Spleen (tissue), 11 donors: ENCODE measurements at regions not wholly inside any gene's neighbourhood (a gene's known extent, or its start where the extent isn't known, plus 50 kb on each side); places are given as distances from the start of the nearest gene placed in this dataset.

ENCODE experiments used
- DNase-seq: peaks from one replicate; pipeline ENCODE4 v3.0.0-alpha.2; 2020
- H3K27ac ChIP-seq, 8 donors: fragments of 200-600 bp; sonication (generic) in 7 of 8; 1 replicate in 4 of 8; 2 replicates in 4 of 8; pipeline versions ENCODE4 v1.5.0 to v1.8.0; 2016 to 2021; ENCODE audit warnings: inconsistent platforms in 4 of 8, mild to moderate bottlenecking in 4 of 8, moderate library complexity in 1 of 8
- H3K27me3 ChIP-seq, 7 donors: fragments of 200-600 bp; sonication (generic) in 6 of 7; replicated peaks in 1 of 7; 1 replicate in 4 of 7; 2 replicates in 3 of 7; pipeline versions ENCODE4 v1.5.0 to v1.8.0; 2016 to 2021; ENCODE audit warnings: inconsistent platforms in 3 of 7, mild to moderate bottlenecking in 1 of 7
- H3K36me3 ChIP-seq, 6 donors: fragments of 200-600 bp; sonication (generic) in 5 of 6; 1 replicate in 4 of 6; 2 replicates in 2 of 6; pipeline versions ENCODE4 v1.5.0 to v1.8.0; 2016 to 2021; ENCODE audit warnings: inconsistent platforms in 2 of 6
- H3K4me1 ChIP-seq, 6 donors: fragments of 200-600 bp; sonication (generic) in 5 of 6; 1 replicate in 3 of 6; 2 replicates in 3 of 6; pipeline versions ENCODE4 v1.5.0 to v1.8.0; 2016 to 2021; ENCODE audit warnings: inconsistent platforms in 3 of 6
- H3K4me3 ChIP-seq, 8 donors: fragments of 200-600 bp; sonication (generic) in 7 of 8; 1 replicate in 4 of 8; 2 replicates in 4 of 8; pipeline versions ENCODE4 v1.5.0 to v1.8.0; 2016 to 2021; ENCODE audit warnings: inconsistent platforms in 4 of 8, mild to moderate bottlenecking in 4 of 8, moderate library complexity in 2 of 8
- H3K9me3 ChIP-seq, 8 donors: fragments of 200-600 bp; sonication (generic) in 7 of 8; 1 replicate in 4 of 8; 2 replicates in 4 of 8; pipeline versions ENCODE4 v1.5.0 to v1.8.0; 2016 to 2021; ENCODE audit warnings: inconsistent platforms in 4 of 8
- POLR2A ChIP-seq, 3 donors: fragments of 450-650 bp; IDR thresholded peaks; one replicate each; pipeline ENCODE4 v1.5.1; 2017; ENCODE audit warnings: antibody characterized with exemption in 3 of 3, mild to moderate bottlenecking in 1 of 3
- POLR2AphosphoS5 ChIP-seq, 3 donors: sonication (generic); formaldehyde crosslinking; IDR thresholded peaks; one replicate each; pipeline ENCODE4 v1.5.1; 2017; ENCODE audit warnings: antibody characterized with exemption in 3 of 3
- WGBS, 5 donors: extraction: QIAGEN DNeasy Blood & Tissue Kit in 3 of 5; methylation state at CpG; one replicate each; pipeline versions ENCODE4 v1.1.5 to v1.1.7; 2013 to 2018; 5-methylcytosine and 5-hydroxymethylcytosine counted together
- intact Hi-C: fragments of 100-400 bp; cut with DNase I; formaldehyde crosslinking; loops from one replicate; pipeline ENCODE4 v1.15.0; 2023; ENCODE audit warnings: low total_unique reads
- TF ChIP-seq, protein P1 (sequence below), 11 experiments: fragments of 200-600 bp in 7 of 11; fragments of 450-650 bp in 4 of 11; sonication (generic) in 4 of 11; IDR thresholded peaks in 8 of 11; conservative IDR thresholded peaks in 3 of 11; 1 replicate in 7 of 11; 2 replicates in 4 of 11; pipeline versions ENCODE4 v1.4.0 to v1.8.0; 2016 to 2021; ENCODE audit warnings: antibody characterized with exemption in 11 of 11, inconsistent platforms in 4 of 11, mild to moderate bottlenecking in 1 of 11
- donor health status: healthy with polysubstance abuse.
- donor health status: DM: no; HTN: no; CAD: no; lungs with moderate emphysema.
- donor health status: DM: no; HTN: no; CAD: no.
- donor health status: Bipolar disorder and iron deficiency.
- donor health status: healthy.
- donor health status: DM: no; HTN: no; CAD: no.
- donor health status: DM: yes; HTN: yes; CAD: no.

DNA sequence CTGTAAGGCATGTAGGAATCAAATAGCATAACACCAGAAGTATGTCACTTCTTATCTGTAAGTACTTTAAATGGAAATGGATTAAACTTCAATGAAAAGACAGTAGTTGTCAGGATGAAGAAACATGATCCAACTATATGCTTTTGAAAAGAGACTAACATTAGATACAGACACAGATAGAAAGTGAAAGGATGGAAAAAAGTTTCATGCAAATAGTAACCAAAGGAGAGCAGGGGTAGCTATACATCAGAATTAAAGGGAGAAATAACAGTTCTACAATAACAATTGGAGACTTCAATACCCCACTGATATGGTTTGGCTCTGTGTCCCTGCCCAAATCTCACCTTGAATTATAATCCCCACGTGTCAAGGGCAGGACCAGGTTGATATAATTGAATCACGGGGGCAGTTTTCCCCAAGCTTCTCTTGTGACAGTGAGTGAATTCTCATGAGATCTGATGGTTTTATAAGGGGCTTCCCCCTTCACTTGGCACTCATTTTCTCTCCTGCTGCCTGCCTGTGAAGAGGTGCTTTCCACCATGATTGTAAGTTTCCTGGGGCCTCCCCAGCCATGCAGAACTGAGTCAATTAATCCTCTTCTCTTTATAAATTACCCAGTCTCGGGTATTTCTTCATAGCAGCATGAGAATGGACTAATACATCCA lies 205.4 kb upstream of the CDH2 start:
- H3K9me3 ChIP-seq = peaks cover 0 to 35% (median 8%) of the 10 kb centered on the region in 8 donors
- no peaks in the 10 kb centered on the region for H3K27me3 ChIP-seq
- no peaks in the 10 kb centered on the region for H3K36me3 ChIP-seq
- intact Hi-C loops = no loop called here
- H3K4me1 ChIP-seq = no peaks in the 10 kb centered on the region
- H3K27ac ChIP-seq = no peak overlapping the region
- WGBS, 5 donors = 49 to 67% (median 58%) methylated on average over 3 of the region's 3 CpGs
- no peak overlapping the region for H3K4me3 ChIP-seq
- no peak for DNase-seq
- TF ChIP-seq POLR2A (IDR thresholded peaks at IDR 0.05) = no peak
- TF ChIP-seq, protein P1, sequence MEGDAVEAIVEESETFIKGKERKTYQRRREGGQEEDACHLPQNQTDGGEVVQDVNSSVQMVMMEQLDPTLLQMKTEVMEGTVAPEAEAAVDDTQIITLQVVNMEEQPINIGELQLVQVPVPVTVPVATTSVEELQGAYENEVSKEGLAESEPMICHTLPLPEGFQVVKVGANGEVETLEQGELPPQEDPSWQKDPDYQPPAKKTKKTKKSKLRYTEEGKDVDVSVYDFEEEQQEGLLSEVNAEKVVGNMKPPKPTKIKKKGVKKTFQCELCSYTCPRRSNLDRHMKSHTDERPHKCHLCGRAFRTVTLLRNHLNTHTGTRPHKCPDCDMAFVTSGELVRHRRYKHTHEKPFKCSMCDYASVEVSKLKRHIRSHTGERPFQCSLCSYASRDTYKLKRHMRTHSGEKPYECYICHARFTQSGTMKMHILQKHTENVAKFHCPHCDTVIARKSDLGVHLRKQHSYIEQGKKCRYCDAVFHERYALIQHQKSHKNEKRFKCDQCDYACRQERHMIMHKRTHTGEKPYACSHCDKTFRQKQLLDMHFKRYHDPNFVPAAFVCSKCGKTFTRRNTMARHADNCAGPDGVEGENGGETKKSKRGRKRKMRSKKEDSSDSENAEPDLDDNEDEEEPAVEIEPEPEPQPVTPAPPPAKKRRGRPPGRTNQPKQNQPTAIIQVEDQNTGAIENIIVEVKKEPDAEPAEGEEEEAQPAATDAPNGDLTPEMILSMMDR (IDR thresholded peaks at IDR 0.05 in 8 of 11, conservative IDR thresholded peaks at IDR 0.05 in 3 of 11) = no peak
- TF ChIP-seq POLR2AphosphoS5 (IDR thresholded peaks at IDR 0.05) = no peak

DNA sequence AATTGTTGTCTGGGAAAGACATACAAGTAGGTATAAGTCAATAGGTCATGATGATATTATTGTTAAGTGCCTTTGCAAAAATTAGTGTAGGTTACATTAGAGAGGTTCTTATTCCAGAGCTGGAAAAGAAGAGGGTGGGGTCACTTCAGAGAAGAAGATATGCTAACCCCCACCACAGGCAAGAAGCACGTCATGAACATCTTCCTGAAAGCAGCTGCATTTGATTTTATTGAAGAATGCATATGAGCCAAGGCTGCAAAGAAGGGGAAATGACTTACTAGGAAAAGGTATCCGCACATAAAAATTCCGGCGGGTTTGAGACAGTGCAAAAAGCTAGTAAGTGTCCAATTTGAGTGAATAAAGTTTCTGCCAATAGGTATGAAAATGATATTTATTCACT lies 195.3 kb upstream of the CDH2 start:
- Histone ChIP-seq H3K4me3 (no peak overlapping the region), H3K36me3 (no peaks in the 10 kb centered on the region), H3K27me3 (no peaks in the 10 kb centered on the region), H3K27ac (no peak overlapping the region), H3K9me3 (peaks cover 0 to 2% (median 0%) of the 10 kb centered on the region in 8 donors), H3K4me1 (no peaks in the 10 kb centered on the region)
- TF ChIP-seq, protein P1 (IDR thresholded peaks at IDR 0.05 in 8 of 11, conservative IDR thresholded peaks at IDR 0.05 in 3 of 11) = no peak
- TF ChIP-seq POLR2AphosphoS5 (IDR thresholded peaks at IDR 0.05) = no peak
- TF ChIP-seq POLR2A (IDR thresholded peaks at IDR 0.05) = no peak
- intact Hi-C loops = no loop called here
- 85 to 93% (median 87%) methylated on average over 4 of the region's 4 CpGs for WGBS, 5 donors
- no peak for DNase-seq

DNA sequence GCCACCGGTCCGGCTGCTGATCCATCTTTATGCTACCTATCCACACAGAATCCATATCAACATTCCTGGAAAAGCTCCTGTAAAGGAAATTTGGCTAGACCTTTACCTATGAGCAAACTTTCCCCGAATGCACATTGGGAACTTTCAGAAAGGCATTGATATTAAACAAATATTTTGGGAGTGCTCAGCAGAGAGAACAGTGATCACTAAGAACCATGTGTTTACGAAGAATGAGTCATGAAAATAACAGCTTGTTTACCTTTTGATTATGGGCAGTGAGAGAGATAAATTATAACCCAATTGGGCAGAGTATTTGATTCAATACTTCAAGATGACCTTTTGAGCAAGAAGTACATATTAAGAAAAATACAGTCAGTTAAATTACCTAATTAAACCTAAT lies 189.7 kb upstream of the CDH2 start:
- Histone ChIP-seq H3K27ac (no peak overlapping the region), H3K4me1 (no peaks in the 10 kb centered on the region), H3K9me3 (peaks cover 0 to 2% (median 0%) of the 10 kb centered on the region in 8 donors), H3K4me3 (no peak overlapping the region), H3K36me3 (no peaks in the 10 kb centered on the region), H3K27me3 (no peaks in the 10 kb centered on the region)
- intact Hi-C loops = no loop called here
- TF ChIP-seq POLR2AphosphoS5 (IDR thresholded peaks at IDR 0.05) = no peak
- TF ChIP-seq POLR2A (IDR thresholded peaks at IDR 0.05) = no peak
- TF ChIP-seq, protein P1 (IDR thresholded peaks at IDR 0.05 in 8 of 11, conservative IDR thresholded peaks at IDR 0.05 in 3 of 11) = no peak
- WGBS, 5 donors = 83 to 95% (median 85%) methylated on average over 4 of the region's 4 CpGs
- no peak for DNase-seq

DNA sequence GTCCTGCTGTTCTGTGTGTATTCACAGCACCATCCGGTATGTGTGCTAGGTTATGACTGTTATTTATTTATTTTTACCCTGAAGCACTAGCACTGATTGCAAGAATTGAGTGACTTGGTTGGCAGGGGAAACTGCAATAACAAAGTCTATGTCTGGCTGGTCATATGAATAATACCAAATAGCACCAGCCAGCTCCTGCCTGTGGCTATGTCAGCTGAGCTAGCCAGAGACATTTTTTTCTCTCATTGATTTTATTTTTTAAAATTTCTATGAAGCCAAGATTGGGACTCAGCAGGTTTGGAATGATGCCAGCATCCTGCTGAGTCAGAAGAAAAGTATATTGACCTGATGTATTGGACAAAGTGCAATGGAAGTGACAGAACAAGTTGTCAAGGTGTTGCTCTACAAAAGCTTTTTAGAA lies 188.5 kb upstream of the CDH2 start:
- Histone ChIP-seq H3K27me3 (no peaks in the 10 kb centered on the region), H3K36me3 (no peaks in the 10 kb centered on the region), H3K27ac (no peak overlapping the region), H3K4me3 (no peak overlapping the region), H3K9me3 (peaks cover 0 to 4% (median 0%) of the 10 kb centered on the region in 8 donors), H3K4me1 (no peaks in the 10 kb centered on the region)
- DNase-seq = no peak
- intact Hi-C loops = no loop called here
- WGBS, 5 donors = 80 to 93% (median 92%) methylated on average over 1 of the region's 1 CpG
- TF ChIP-seq, protein P1 (IDR thresholded peaks at IDR 0.05 in 8 of 11, conservative IDR thresholded peaks at IDR 0.05 in 3 of 11) = no peak
- TF ChIP-seq POLR2AphosphoS5 (IDR thresholded peaks at IDR 0.05) = no peak
